ENCODE measurements at regions not wholly inside any gene's neighbourhood (a gene's known extent, or its start where the extent isn't known, plus 50 kb on each side); places are given as distances from the start of the nearest gene placed in this dataset.

- no peak for TF ChIP-seq CTCF (IDR thresholded peaks at IDR 0.05)
- no peak for TF ChIP-seq EP300 (IDR thresholded peaks at IDR 0.05; ENCODE audit: low read depth)
- TF ChIP-seq POLR2A (IDR thresholded peaks at IDR 0.05), result no peak
Observed at GRCh38 chr2:105177008-105177407, 64.5 kb upstream of the GPR45 start.

Data from transverse colon (tissue), 3 donors.